ENCODE measurements at regions not wholly inside any gene's neighbourhood (a gene's known extent, or its start where the extent isn't known, plus 50 kb on each side); places are given as distances from the start of the nearest gene placed in this dataset.
"Not testable (repeated sequence)": the region's sequence is repeated elsewhere in the genome, so short reads cannot be mapped to it uniquely, and the experiment has no call there.

GRCh38 chr9:81069038-81069795 lies 620.1 kb downstream of the TLE1 start:
- Histone ChIP-seq H3K27me3 (no peaks in the 10 kb centered on the region), H3K36me3 (no peaks in the 10 kb centered on the region), H3K4me1 (no peaks in the 10 kb centered on the region), H3K4me3 (no peak overlapping the region), H3K9ac (no peak overlapping the region), H4K20me1 (no peaks in the 10 kb centered on the region), H3K9me3 (peaks cover 6% of the 10 kb centered on the region), H3K27ac (no peak overlapping the region), H3K4me2 (no peak overlapping the region)
- no peak for TF ChIP-seq Cebpa-rat (IDR thresholded peaks at IDR 0.05)

GRCh38 chr9:81062995-81063394 lies 626.4 kb downstream of the TLE1 start:
- Histone ChIP-seq H3K4me3 (0 out of 2 replicates have a peak overlapping the region, but pooled peaks have one; percentile 8), H3K9me3 (peaks cover 35% of the 10 kb centered on the region)
- not testable (repeated sequence) for H4K20me1 ChIP-seq, H3K36me3 ChIP-seq, H3K27me3 ChIP-seq, H3K4me2 ChIP-seq, H3K4me1 ChIP-seq, H3K27ac ChIP-seq, H3K9ac ChIP-seq

- Histone ChIP-seq H3K36me3 (peaks cover 8% of the 10 kb centered on the region), H3K27me3 (no peaks in the 10 kb centered on the region), H3K9me3 (peaks cover 28% of the 10 kb centered on the region), H3K4me3 (no peak overlapping the region), H4K20me1 (no peaks in the 10 kb centered on the region), H3K4me2 (no peak overlapping the region), H3K4me1 (peaks cover 7% of the 10 kb centered on the region), H3K27ac (no peak overlapping the region), H3K9ac (no peak overlapping the region)
- TF ChIP-seq Cebpa-rat (IDR thresholded peaks at IDR 0.05), result no peak
Measured at GRCh38 chr9:81058782-81059181, 630.6 kb downstream of the TLE1 start.

GRCh38 chr9:81053298-81054025 lies 635.9 kb downstream of the TLE1 start:
- Histone ChIP-seq H3K27ac (no peak overlapping the region), H3K36me3 (no peaks in the 10 kb centered on the region), H3K4me3 (no peak overlapping the region), H3K9ac (no peak overlapping the region), H3K4me2 (no peak overlapping the region), H4K20me1 (no peaks in the 10 kb centered on the region), H3K9me3 (no peaks in the 10 kb centered on the region), H3K4me1 (no peaks in the 10 kb centered on the region), H3K27me3 (no peaks in the 10 kb centered on the region)
- TF ChIP-seq Cebpa-rat (IDR thresholded peaks at IDR 0.05), result no peak

GRCh38 chr9:81052846-81053245 lies 636.5 kb downstream of the TLE1 start:
- H3K27ac ChIP-seq, result no peak overlapping the region
- H3K36me3 ChIP-seq, result no peaks in the 10 kb centered on the region
- no peaks in the 10 kb centered on the region for H3K9me3 ChIP-seq
- H3K9ac ChIP-seq, result no peak overlapping the region
- H3K27me3 ChIP-seq, result no peaks in the 10 kb centered on the region
- no peak for TF ChIP-seq Cebpa-rat (IDR thresholded peaks at IDR 0.05)
- H4K20me1 ChIP-seq, result no peaks in the 10 kb centered on the region
- H3K4me1 ChIP-seq, result no peaks in the 10 kb centered on the region
- no peak overlapping the region for H3K4me2 ChIP-seq
- no peak overlapping the region for H3K4me3 ChIP-seq

- peaks cover 7% of the 10 kb centered on the region; the same call in 1 of the 2 replicates for H3K4me1 ChIP-seq
- H3K9ac ChIP-seq, result no peak overlapping the region
- H3K4me3 ChIP-seq, result no peak overlapping the region
- no peaks in the 10 kb centered on the region for H3K27me3 ChIP-seq
- no peak overlapping the region for H3K4me2 ChIP-seq
- H3K9me3 ChIP-seq, result no peaks in the 10 kb centered on the region
- H3K27ac ChIP-seq, result no peak overlapping the region
- TF ChIP-seq Cebpa-rat (IDR thresholded peaks at IDR 0.05), result no peak
- no peaks in the 10 kb centered on the region for H4K20me1 ChIP-seq
- H3K36me3 ChIP-seq, result no peaks in the 10 kb centered on the region
Measured at GRCh38 chr9:81047280-81047679, 642.1 kb downstream of the TLE1 start.

- Histone ChIP-seq H3K4me2 (no peak overlapping the region), H3K4me1 (peaks cover 7% of the 10 kb centered on the region; the same call in 1 of the 2 replicates), H3K27me3 (no peaks in the 10 kb centered on the region), H3K9me3 (no peaks in the 10 kb centered on the region), H3K27ac (no peak overlapping the region), H3K9ac (no peak overlapping the region), H4K20me1 (no peaks in the 10 kb centered on the region), H3K4me3 (no peak overlapping the region), H3K36me3 (no peaks in the 10 kb centered on the region)
- no peak for TF ChIP-seq Cebpa-rat (IDR thresholded peaks at IDR 0.05)
Measured at GRCh38 chr9:81045658-81046057, 643.7 kb downstream of the TLE1 start.

- Histone ChIP-seq H4K20me1 (no peaks in the 10 kb centered on the region), H3K4me2 (no peak overlapping the region), H3K9me3 (no peaks in the 10 kb centered on the region), H3K4me1 (peaks cover 36% of the 10 kb centered on the region), H3K27ac (no peak overlapping the region), H3K27me3 (no peaks in the 10 kb centered on the region), H3K36me3 (no peaks in the 10 kb centered on the region), H3K9ac (no peak overlapping the region), H3K4me3 (no peak overlapping the region)
- TF ChIP-seq Cebpa-rat (IDR thresholded peaks at IDR 0.05), result no peak
Measured at GRCh38 chr9:81037889-81038288, 651.5 kb downstream of the TLE1 start.

- Histone ChIP-seq H4K20me1 (no peaks in the 10 kb centered on the region), H3K9me3 (peaks cover 7% of the 10 kb centered on the region; the same call in 1 of the 2 replicates), H3K9ac (no peak overlapping the region), H3K27ac (no peak overlapping the region), H3K27me3 (no peaks in the 10 kb centered on the region), H3K36me3 (no peaks in the 10 kb centered on the region), H3K4me1 (peaks cover 47% of the 10 kb centered on the region), H3K4me3 (no peak overlapping the region), H3K4me2 (peak overlapping the region; percentile 43)
- TF ChIP-seq Cebpa-rat (IDR thresholded peaks at IDR 0.05), result no peak
Measured at GRCh38 chr9:81035601-81036000, 653.7 kb downstream of the TLE1 start.

- H3K27me3 ChIP-seq, result no peaks in the 10 kb centered on the region
- H3K4me2 ChIP-seq, result peak overlapping the region; percentile 43
- H3K9me3 ChIP-seq, result peaks cover 7% of the 10 kb centered on the region; the same call in 1 of the 2 replicates
- H3K4me1 ChIP-seq, result peaks cover 47% of the 10 kb centered on the region
- TF ChIP-seq Cebpa-rat (IDR thresholded peaks at IDR 0.05), result no peak
- H3K27ac ChIP-seq, result no peak overlapping the region
- H3K36me3 ChIP-seq, result no peaks in the 10 kb centered on the region
- H4K20me1 ChIP-seq, result no peaks in the 10 kb centered on the region
- H3K9ac ChIP-seq, result no peak overlapping the region
- no peak overlapping the region for H3K4me3 ChIP-seq
Measured at GRCh38 chr9:81035171-81035570, 654.2 kb downstream of the TLE1 start.

All from BLaER1 (cell line).